HEK293T (cell line): ENCODE measurements at regions not wholly inside any gene's neighbourhood (a gene's known extent, or its start where the extent isn't known, plus 50 kb on each side); places are given as distances from the start of the nearest gene placed in this dataset.
"Not testable (repeated sequence)": the region's sequence is repeated elsewhere in the genome, so short reads cannot be mapped to it uniquely, and the experiment has no call there.

ENCODE experiments used
- CTCF ChIA-PET: fragments of 350-600 bp; formaldehyde crosslinking; extraction: SDS; loops from one replicate; lab custom pipeline; 2021; ENCODE audit warnings: antibody characterized with exemption, inconsistent platforms; lab: Yijun Ruan, JAX
- POLR2A ChIA-PET: fragments of 350-600 bp; formaldehyde crosslinking; extraction: SDS; loops from one replicate; lab custom pipeline; 2020; ENCODE audit warnings: antibody characterized with exemption, inconsistent platforms; lab: Yijun Ruan, JAX
- DNase-seq: peaks from one replicate; pipeline ENCODE4 v3.0.0; 2012; ENCODE audit warnings: mixed read lengths; ENCODE audit errors: extremely low spot score
- ARNT ChIP-seq: fragments of 450-650 bp; IDR thresholded peaks from 2 replicates; pipeline ENCODE4 v1.6.1; 2017; ENCODE audit warnings: mild to moderate bottlenecking
- BHLHE40 ChIP-seq: fragments of 450-650 bp; IDR thresholded peaks from 2 replicates; pipeline ENCODE4 v1.6.1; 2016; ENCODE audit warnings: mild to moderate bottlenecking, moderate library complexity, borderline replicate concordance
- CTBP1 ChIP-seq: fragments of 450-650 bp; IDR thresholded peaks from 2 replicates; pipeline ENCODE4 v1.6.1; 2016; ENCODE audit warnings: borderline replicate concordance
- ELF4 ChIP-seq: fragments of 450-650 bp; IDR thresholded peaks from 2 replicates; pipeline ENCODE4 v1.6.1; 2017; ENCODE audit warnings: antibody characterized with exemption
- FOXA1 ChIP-seq: fragments of 450-650 bp; IDR thresholded peaks from 2 replicates; pipeline ENCODE4 v1.6.1; 2016; ENCODE audit warnings: mild to moderate bottlenecking
- FOXK2 ChIP-seq: fragments of 450-650 bp; IDR thresholded peaks from 2 replicates; pipeline ENCODE4 v1.6.1; 2016; ENCODE audit warnings: mild to moderate bottlenecking
- FOXM1 ChIP-seq: fragments of 450-650 bp; IDR thresholded peaks from 2 replicates; pipeline ENCODE4 v1.6.1; 2017; ENCODE audit warnings: mild to moderate bottlenecking, borderline replicate concordance
- HDGF ChIP-seq: fragments of 450-650 bp; IDR thresholded peaks from 2 replicates; pipeline ENCODE4 v1.6.1; 2017; ENCODE audit warnings: antibody characterized with exemption, borderline replicate concordance
- L3MBTL2 ChIP-seq: fragments of 450-650 bp; conservative IDR thresholded peaks from 2 replicates; pipeline ENCODE4 v1.6.1; 2016; ENCODE audit warnings: mild to moderate bottlenecking
- LEF1 ChIP-seq: fragments of 450-650 bp; IDR thresholded peaks from 2 replicates; pipeline ENCODE4 v1.6.1; 2017; ENCODE audit warnings: mild to moderate bottlenecking, borderline replicate concordance
- NFRKB ChIP-seq: fragments of 450-650 bp; IDR thresholded peaks from 2 replicates; pipeline ENCODE4 v1.6.1; 2016; ENCODE audit warnings: mild to moderate bottlenecking, moderate library complexity
- SP1 ChIP-seq: fragments of 450-650 bp; IDR thresholded peaks from 2 replicates; pipeline ENCODE4 v1.6.1; 2017
- SUZ12 ChIP-seq: fragments of 450-650 bp; IDR thresholded peaks from 2 replicates; pipeline ENCODE4 v1.6.1; 2016; ENCODE audit warnings: mild to moderate bottlenecking
- TARDBP ChIP-seq: fragments of 450-650 bp; IDR thresholded peaks from 2 replicates; pipeline ENCODE4 v1.6.1; 2016
- ZNF384 ChIP-seq: fragments of 450-650 bp; IDR thresholded peaks from 2 replicates; pipeline ENCODE4 v1.6.1; 2016
- TF ChIP-seq, protein P1 (sequence below): fragments of 450-650 bp; IDR thresholded peaks from 2 replicates; pipeline ENCODE4 v1.6.1; 2016

DNA sequence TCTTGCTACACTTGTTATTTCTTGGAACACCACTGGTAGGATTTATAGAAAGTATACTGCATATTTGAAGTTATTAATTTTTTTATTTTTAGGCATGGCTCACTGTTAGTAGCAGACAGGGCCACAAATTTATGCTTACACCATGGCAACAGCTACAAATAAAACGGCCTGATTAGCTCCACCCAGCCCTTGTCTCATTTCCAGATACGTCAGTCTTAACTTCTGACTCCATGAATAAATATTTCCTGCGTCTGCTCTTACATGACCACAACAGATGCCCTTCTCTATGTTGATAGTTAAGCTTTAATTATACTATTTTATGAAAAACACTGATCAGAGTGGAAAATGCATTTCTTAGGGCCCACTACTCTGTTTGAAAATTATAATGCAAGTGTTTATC is 62.3 kb upstream of the CPOX start:
- no peak for DNase-seq
- ChIA-PET POLR2A (no interaction called here), CTCF (no interaction called here)
- TF ChIP-seq ZNF384 (no peak), SP1 (no peak), CTBP1 (no peak), TARDBP (no peak), FOXM1 (no peak), SUZ12 (no peak)

DNA sequence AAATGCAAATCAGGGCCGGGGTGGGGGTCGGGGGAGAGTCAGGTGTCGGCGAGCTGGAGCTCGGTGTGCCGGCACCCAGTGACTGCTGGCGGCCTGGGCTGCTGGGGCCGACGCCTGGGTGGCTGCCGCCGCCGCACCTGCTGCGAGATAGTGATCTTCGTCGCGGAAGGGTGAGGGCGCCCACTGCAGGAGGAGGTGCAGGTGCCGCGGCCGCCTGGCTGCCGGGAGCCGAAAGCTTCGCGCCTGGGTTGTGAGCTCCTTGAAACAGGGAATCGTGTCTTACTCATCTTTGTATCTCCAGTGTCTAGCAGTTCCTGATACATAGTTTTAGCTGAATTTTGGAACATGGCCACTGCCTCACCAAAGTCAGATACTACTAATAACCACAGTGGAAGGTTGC is 64.0 kb upstream of the CPOX start:
- POLR2A ChIA-PET = no interaction called here
- CTCF ChIA-PET = interaction anchor here (0.6 to 1.0 kb wide), 3 partner anchors 28 to 104 kb away, joined by 3 to 4 read pairs (median 3); no protein-coding TSS in a partner anchor
- DNase-seq = peak; percentile 22

GRCh38 chr3:98662699-98663098 is 69.3 kb upstream of the CPOX start:
- ChIA-PET POLR2A (no interaction called here), CTCF (no interaction called here)
- TF ChIP-seq LEF1 = no peak
- no peak for TF ChIP-seq L3MBTL2
- TF ChIP-seq SUZ12 = no peak
- TF ChIP-seq ELF4 = no peak
- TF ChIP-seq TARDBP = no peak
- TF ChIP-seq NFRKB = no peak
- no peak for TF ChIP-seq FOXM1
- TF ChIP-seq FOXA1 = no peak
- TF ChIP-seq, protein P1, sequence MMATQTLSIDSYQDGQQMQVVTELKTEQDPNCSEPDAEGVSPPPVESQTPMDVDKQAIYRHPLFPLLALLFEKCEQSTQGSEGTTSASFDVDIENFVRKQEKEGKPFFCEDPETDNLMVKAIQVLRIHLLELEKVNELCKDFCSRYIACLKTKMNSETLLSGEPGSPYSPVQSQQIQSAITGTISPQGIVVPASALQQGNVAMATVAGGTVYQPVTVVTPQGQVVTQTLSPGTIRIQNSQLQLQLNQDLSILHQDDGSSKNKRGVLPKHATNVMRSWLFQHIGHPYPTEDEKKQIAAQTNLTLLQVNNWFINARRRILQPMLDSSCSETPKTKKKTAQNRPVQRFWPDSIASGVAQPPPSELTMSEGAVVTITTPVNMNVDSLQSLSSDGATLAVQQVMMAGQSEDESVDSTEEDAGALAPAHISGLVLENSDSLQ = no peak
- TF ChIP-seq BHLHE40 = no peak
- TF ChIP-seq HDGF = no peak
- no peak for TF ChIP-seq CTBP1
- TF ChIP-seq FOXK2 = no peak
- no peak for TF ChIP-seq SP1
- TF ChIP-seq ZNF384 = no peak
- no peak for TF ChIP-seq ARNT
- no peak for DNase-seq

More for the DNA sequence above, 64.0 kb upstream of the CPOX start:
- TF ChIP-seq ELF4 (no peak), L3MBTL2 (0 out of 2 replicates have a peak, but pooled peaks have one; percentile 16)

- no peak for TF ChIP-seq CTBP1
- TF ChIP-seq BHLHE40 = no peak
- TF ChIP-seq TARDBP = no peak
- TF ChIP-seq SUZ12 = no peak
- TF ChIP-seq, protein P1 = no peak
- no peak for TF ChIP-seq FOXK2
- no peak for TF ChIP-seq HDGF
- TF ChIP-seq SP1 = no peak
- no peak for TF ChIP-seq L3MBTL2
- TF ChIP-seq FOXM1 = no peak
- no peak for TF ChIP-seq ELF4
- DNase-seq = no peak
- CTCF ChIA-PET = no interaction called here
- POLR2A ChIA-PET = no interaction called here
These were observed 76.6 kb upstream of the CPOX start for GRCh38 chr3:98670020-98670419.

DNA sequence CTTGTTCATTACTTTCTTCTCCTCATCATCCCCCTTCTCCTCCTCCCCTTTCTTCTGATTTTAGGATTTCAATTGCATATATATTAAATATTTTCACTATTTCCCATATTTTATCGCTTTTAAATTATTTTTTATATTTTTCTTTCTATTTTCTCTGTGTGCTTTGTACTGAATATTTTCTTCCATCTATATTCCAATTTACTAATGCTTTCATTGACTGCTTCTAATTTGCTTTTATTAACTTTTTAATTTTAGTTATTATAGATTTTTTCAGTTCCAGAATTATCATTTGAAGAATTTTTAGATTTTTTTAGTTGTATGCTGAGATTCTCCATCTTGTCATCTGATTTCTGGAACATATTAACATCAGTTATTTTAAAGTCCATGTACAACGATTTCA is 83.2 kb upstream of the ST3GAL6 start:
- CTCF ChIA-PET = no interaction called here
- TF ChIP-seq ELF4 (no peak), SUZ12 (no peak), NFRKB (no peak), TARDBP (no peak)
- no peak for DNase-seq
- POLR2A ChIA-PET = no interaction called here

- no peak for DNase-seq
- TF ChIP-seq ARNT (no peak), ZNF384 (no peak), HDGF (no peak), NFRKB (no peak), BHLHE40 (no peak), SP1 (no peak), TARDBP (no peak), LEF1 (no peak), FOXM1 (no peak), ELF4 (no peak), L3MBTL2 (no peak), FOXK2 (no peak), SUZ12 (no peak), CTBP1 (no peak), FOXA1 (no peak)
- TF ChIP-seq, protein P1 = no peak
- POLR2A ChIA-PET = no interaction called here
- CTCF ChIA-PET = no interaction called here
These were observed 82.4 kb upstream of the ST3GAL6 start for GRCh38 chr3:98680723-98681122.

DNA sequence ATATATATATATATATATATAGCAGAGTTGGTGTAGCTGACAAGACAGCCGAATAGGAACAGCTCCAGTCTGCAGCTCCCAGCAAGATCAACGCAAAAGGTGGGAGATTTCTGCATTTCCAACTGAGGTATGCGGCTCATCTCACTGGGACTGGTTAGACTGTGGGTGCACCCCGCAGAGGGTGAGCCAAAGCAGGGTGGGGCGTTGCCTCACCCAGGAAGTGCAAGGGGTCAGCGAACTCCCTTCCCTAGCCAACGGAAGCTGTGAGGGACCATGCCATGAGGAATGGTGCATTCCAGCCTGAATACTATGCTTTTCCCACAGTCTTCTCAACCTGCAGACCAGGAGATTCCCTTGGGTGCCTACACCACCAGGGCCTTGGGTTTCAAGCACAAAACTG is 81.7 kb upstream of the ST3GAL6 start:
- ChIA-PET POLR2A (no interaction called here), CTCF (no interaction called here)
- TF ChIP-seq ELF4 (no peak), FOXA1 (no peak), NFRKB (no peak), FOXK2 (no peak), L3MBTL2 (no peak), ARNT (no peak), SUZ12 (no peak), TARDBP (no peak), BHLHE40 (no peak), FOXM1 (no peak), ZNF384 (no peak), LEF1 (no peak), SP1 (no peak), CTBP1 (no peak), HDGF (no peak)
- TF ChIP-seq, protein P1 = no peak
- no peak for DNase-seq

- DNase-seq, CTCF ChIA-PET, POLR2A ChIA-PET: not testable (repeated sequence)
These were observed 80.7 kb upstream of the ST3GAL6 start for GRCh38 chr3:98682391-98682790.
